ENCODE measurements at regions not wholly inside any gene's neighbourhood (a gene's known extent, or its start where the extent isn't known, plus 50 kb on each side); places are given as distances from the start of the nearest gene placed in this dataset.
"Not testable (repeated sequence)": the region's sequence is repeated elsewhere in the genome, so short reads cannot be mapped to it uniquely, and the experiment has no call there.

- DNase-seq (ENCODE audit: low read depth in 2 of 2), result no peak
Measured at GRCh38 chr10:26621243-26621888, 76.1 kb upstream of the PDSS1 start.

- peak in 1 of 2 donors; percentile 19 for DNase-seq (ENCODE audit: low read depth in 2 of 2)
Measured at GRCh38 chr10:26621889-26622711, 75.4 kb upstream of the PDSS1 start.

GRCh38 chr10:26622891-26623290 lies 74.6 kb upstream of the PDSS1 start:
- no peak for DNase-seq (ENCODE audit: low read depth in 2 of 2)

- DNase-seq (ENCODE audit: low read depth in 2 of 2), result no peak
Measured at GRCh38 chr10:26624006-26624405, 73.5 kb upstream of the PDSS1 start.

- no peak for DNase-seq (ENCODE audit: low read depth in 2 of 2)
Measured at GRCh38 chr10:26626066-26626465, 71.4 kb upstream of the PDSS1 start.

- DNase-seq (ENCODE audit: low read depth in 2 of 2), result no peak
Measured at GRCh38 chr10:26627324-26627723, 70.2 kb upstream of the PDSS1 start.

- no peak for DNase-seq (ENCODE audit: low read depth in 2 of 2)
Measured at GRCh38 chr10:26628395-26628794, 69.1 kb upstream of the PDSS1 start.

- DNase-seq (ENCODE audit: low read depth in 2 of 2), result not testable (repeated sequence)
Measured at GRCh38 chr10:26632171-26632570, 65.3 kb upstream of the PDSS1 start.

- DNase-seq (ENCODE audit: low read depth in 2 of 2), result not testable (repeated sequence)
Measured at GRCh38 chr10:26634111-26634510, 63.4 kb upstream of the PDSS1 start.

GRCh38 chr10:26637521-26638275 lies 59.8 kb upstream of the PDSS1 start:
- DNase-seq (ENCODE audit: low read depth in 2 of 2), result no peak

- DNase-seq (ENCODE audit: low read depth in 2 of 2), result no peak
Measured at GRCh38 chr10:26640391-26640790, 57.1 kb upstream of the PDSS1 start.

- no peak for DNase-seq (ENCODE audit: low read depth in 2 of 2)
Measured at GRCh38 chr10:26642896-26643653, 54.4 kb upstream of the PDSS1 start.

- DNase-seq (ENCODE audit: low read depth in 2 of 2), result no peak
Measured at GRCh38 chr10:26647602-26648244, 49.8 kb upstream of the PDSS1 start.
